ENCODE measurements at regions not wholly inside any gene's neighbourhood (a gene's known extent, or its start where the extent isn't known, plus 50 kb on each side); places are given as distances from the start of the nearest gene placed in this dataset.

- TF ChIP-seq CTCF (IDR thresholded peaks at IDR 0.05; ENCODE audit: low read length), result no peak
- TF ChIP-seq EZH2 (IDR thresholded peaks at IDR 0.05; ENCODE audit: borderline replicate concordance, low read length), result no peak
Observed at GRCh38 chr11:133710681-133711240, 134.6 kb downstream of the SPATA19 start.
